ENCODE measurements at regions not wholly inside any gene's neighbourhood (a gene's known extent, or its start where the extent isn't known, plus 50 kb on each side); places are given as distances from the start of the nearest gene placed in this dataset.

GRCh38 chr1:55592122-55592521 lies 377.0 kb upstream of the USP24 start:
- DNase-seq = no peak
- peaks cover 2 to 3% of the 10 kb centered on the region in 2 donors for H3K9me3 Mint-ChIP-seq
- intact Hi-C loops (cut with micrococcal nuclease) = no loop called here
- WGBS (ENCODE audit: insufficient coverage) = 96% methylated on average over 2 of the region's 2 CpGs
- TF ChIP-seq CTCF (IDR thresholded peaks at IDR 0.05) = no peak
- peaks cover 6% of the 10 kb centered on the region for H3K36me3 Mint-ChIP-seq
- no peaks in the 10 kb centered on the region for H3K36me3 ChIP-seq (ENCODE audit: control insufficient read depth, insufficient read depth, low read length)
- no peak overlapping the region for H3K27ac ChIP-seq (ENCODE audit: low read length)
- H3K27me3 ChIP-seq (ENCODE audit: control insufficient read depth, insufficient read depth, low read length) = no peaks in the 10 kb centered on the region
- no peaks in the 10 kb centered on the region for H3K4me1 ChIP-seq (ENCODE audit: control insufficient read depth, insufficient read depth, low read length)
- no peaks in the 10 kb centered on the region for H3K4me1 Mint-ChIP-seq
- H3K27ac Mint-ChIP-seq = no peak overlapping the region
- peaks cover 12 to 32% of the 10 kb centered on the region in 2 donors for H3K27me3 Mint-ChIP-seq (ENCODE audit: low read depth in 2 of 2)
- ATAC-seq = no peak
- H3K4me3 Mint-ChIP-seq = no peak overlapping the region
- no peak overlapping the region for H3K4me3 ChIP-seq (ENCODE audit: low read length)
- H3K9me3 ChIP-seq (ENCODE audit: control insufficient read depth, insufficient read depth, low read length) = no peaks in the 10 kb centered on the region

- no peak overlapping the region for H3K4me3 Mint-ChIP-seq
- Histone ChIP-seq H3K4me3 (ENCODE audit: low read length) (no peak overlapping the region), H3K27me3 (ENCODE audit: control insufficient read depth, insufficient read depth, low read length) (no peaks in the 10 kb centered on the region), H3K4me1 (ENCODE audit: control insufficient read depth, insufficient read depth, low read length) (no peaks in the 10 kb centered on the region), H3K9me3 (ENCODE audit: control insufficient read depth, insufficient read depth, low read length) (no peaks in the 10 kb centered on the region), H3K36me3 (ENCODE audit: control insufficient read depth, insufficient read depth, low read length) (no peaks in the 10 kb centered on the region), H3K27ac (ENCODE audit: low read length) (no peak overlapping the region)
- peaks cover 13 to 16% of the 10 kb centered on the region in 2 donors for H3K27me3 Mint-ChIP-seq (ENCODE audit: low read depth in 2 of 2)
- DNase-seq = no peak
- no peaks in the 10 kb centered on the region for H3K36me3 Mint-ChIP-seq
- H3K4me1 Mint-ChIP-seq = no peaks in the 10 kb centered on the region
- ATAC-seq = no peak
- no peaks in the 10 kb centered on the region for H3K9me3 Mint-ChIP-seq
- WGBS (ENCODE audit: insufficient coverage) = 86% methylated on average over 7 of the region's 7 CpGs
- TF ChIP-seq CTCF (IDR thresholded peaks at IDR 0.05) = no peak
- intact Hi-C loops (cut with micrococcal nuclease) = no loop called here
- H3K27ac Mint-ChIP-seq = no peak overlapping the region
These were observed 374.6 kb upstream of the USP24 start for GRCh38 chr1:55589671-55590297.

DNA sequence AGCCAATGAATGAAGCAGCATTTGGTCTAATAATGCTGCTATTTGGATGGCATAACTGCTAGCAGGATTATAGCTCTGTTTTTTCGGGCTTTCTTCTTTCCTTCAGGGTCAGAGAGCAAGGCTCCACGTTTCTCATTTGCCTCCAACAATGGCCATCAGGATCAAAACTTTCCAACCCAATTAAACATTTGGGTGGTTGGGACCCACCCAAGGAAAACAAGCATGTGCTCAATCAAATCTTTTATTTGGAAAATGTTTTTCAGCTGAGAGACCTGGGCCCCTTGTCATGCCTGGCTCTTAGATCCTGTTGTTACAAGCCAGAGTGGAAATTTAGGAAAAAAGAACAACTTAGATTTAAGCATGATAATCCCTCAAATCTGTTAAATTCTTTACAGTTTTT lies 373.1 kb upstream of the USP24 start:
- Histone ChIP-seq H3K27me3 (ENCODE audit: control insufficient read depth, insufficient read depth, low read length) (no peaks in the 10 kb centered on the region), H3K4me3 (ENCODE audit: low read length) (no peak overlapping the region), H3K27ac (ENCODE audit: low read length) (no peak overlapping the region), H3K9me3 (ENCODE audit: control insufficient read depth, insufficient read depth, low read length) (no peaks in the 10 kb centered on the region), H3K4me1 (ENCODE audit: control insufficient read depth, insufficient read depth, low read length) (no peaks in the 10 kb centered on the region), H3K36me3 (ENCODE audit: control insufficient read depth, insufficient read depth, low read length) (no peaks in the 10 kb centered on the region)
- no peaks in the 10 kb centered on the region for H3K9me3 Mint-ChIP-seq
- no peak overlapping the region for H3K27ac Mint-ChIP-seq
- no peak for TF ChIP-seq CTCF (IDR thresholded peaks at IDR 0.05)
- H3K4me1 Mint-ChIP-seq = no peaks in the 10 kb centered on the region
- DNase-seq (no peak), ATAC-seq (no peak)
- peaks cover 9 to 16% of the 10 kb centered on the region in 2 donors for H3K27me3 Mint-ChIP-seq (ENCODE audit: low read depth in 2 of 2)
- intact Hi-C loops (cut with micrococcal nuclease) = no loop called here
- whole genome bisulfite sequencing (ENCODE audit: insufficient coverage) = 61% methylated on average over 2 of the region's 2 CpGs
- H3K4me3 Mint-ChIP-seq = no peak overlapping the region
- no peaks in the 10 kb centered on the region for H3K36me3 Mint-ChIP-seq

DNA sequence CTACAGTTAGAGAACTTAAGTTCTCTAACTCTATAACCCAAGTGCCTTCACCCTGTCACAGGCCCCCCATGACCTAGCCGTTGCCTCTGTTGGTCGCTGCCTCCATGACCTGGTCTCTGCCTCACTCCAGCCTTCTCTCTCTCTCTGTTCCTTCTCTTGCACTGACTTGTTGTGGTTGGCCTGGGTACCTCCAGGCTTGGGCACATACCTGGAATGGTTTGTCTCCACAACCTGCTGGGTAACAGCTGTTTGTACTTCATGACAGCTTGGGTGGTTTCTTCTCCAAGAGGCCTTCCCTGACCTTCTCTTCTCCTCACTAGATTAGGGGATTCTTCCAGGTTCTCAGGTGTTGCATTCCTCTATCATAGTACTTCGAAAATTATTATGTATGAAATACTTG lies 371.6 kb upstream of the USP24 start:
- Histone ChIP-seq H3K36me3 (ENCODE audit: control insufficient read depth, insufficient read depth, low read length) (no peaks in the 10 kb centered on the region), H3K4me1 (ENCODE audit: control insufficient read depth, insufficient read depth, low read length) (no peaks in the 10 kb centered on the region), H3K9me3 (ENCODE audit: control insufficient read depth, insufficient read depth, low read length) (no peaks in the 10 kb centered on the region), H3K27ac (ENCODE audit: low read length) (no peak overlapping the region), H3K4me3 (ENCODE audit: low read length) (no peak overlapping the region), H3K27me3 (ENCODE audit: control insufficient read depth, insufficient read depth, low read length) (no peaks in the 10 kb centered on the region)
- DNase-seq = no peak
- H3K4me3 Mint-ChIP-seq = no peak overlapping the region
- TF ChIP-seq CTCF (IDR thresholded peaks at IDR 0.05) = no peak
- no peak for ATAC-seq
- H3K27ac Mint-ChIP-seq = no peak overlapping the region
- no peaks in the 10 kb centered on the region for H3K4me1 Mint-ChIP-seq
- H3K9me3 Mint-ChIP-seq = no peaks in the 10 kb centered on the region
- WGBS (ENCODE audit: insufficient coverage) = 82% methylated on average over 3 of the region's 3 CpGs
- peaks cover 12 to 16% of the 10 kb centered on the region in 2 donors for H3K27me3 Mint-ChIP-seq (ENCODE audit: low read depth in 2 of 2)
- intact Hi-C loops (cut with micrococcal nuclease) = no loop called here
- no peaks in the 10 kb centered on the region for H3K36me3 Mint-ChIP-seq
